GM10266 (cell line): ENCODE measurements at regions not wholly inside any gene's neighbourhood (a gene's known extent, or its start where the extent isn't known, plus 50 kb on each side); places are given as distances from the start of the nearest gene placed in this dataset.
"Not testable (repeated sequence)": the region's sequence is repeated elsewhere in the genome, so short reads cannot be mapped to it uniquely, and the experiment has no call there.

Source experiments
- DNase-seq: peaks from one replicate; pipeline ENCODE4 v3.0.0; 2012; ENCODE audit errors: extremely low spot score
- CTCF ChIP-seq: IDR thresholded peaks from 2 replicates; pipeline ENCODE4 v1.5.1; 2012; ENCODE audit warnings: mild to moderate bottlenecking, low read depth; ENCODE audit not compliant: control insufficient read depth, insufficient read depth; ENCODE audit errors: missing control alignments

DNA sequence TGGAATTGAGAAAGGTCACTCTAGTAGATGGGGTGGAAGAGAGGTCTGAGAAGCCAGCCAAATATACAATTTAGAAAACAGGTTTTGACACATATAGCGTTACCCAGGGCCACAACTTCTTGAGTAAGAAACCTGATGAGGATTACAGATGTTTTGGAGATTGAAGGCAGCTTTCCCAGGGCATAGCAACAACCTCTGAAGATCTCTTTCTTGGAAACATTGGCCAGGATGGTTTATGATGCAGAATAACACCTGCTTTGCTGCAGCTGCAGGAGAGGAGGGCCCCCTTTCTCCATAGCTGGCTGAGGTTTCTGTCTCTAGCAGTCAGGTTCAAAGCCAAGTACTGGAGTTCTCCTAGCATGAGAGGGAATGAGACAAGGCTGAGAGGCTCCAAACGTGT is 75.1 kb upstream of the NUP50 start:
- no peak for TF ChIP-seq CTCF
- DNase-seq, result no peak

DNA sequence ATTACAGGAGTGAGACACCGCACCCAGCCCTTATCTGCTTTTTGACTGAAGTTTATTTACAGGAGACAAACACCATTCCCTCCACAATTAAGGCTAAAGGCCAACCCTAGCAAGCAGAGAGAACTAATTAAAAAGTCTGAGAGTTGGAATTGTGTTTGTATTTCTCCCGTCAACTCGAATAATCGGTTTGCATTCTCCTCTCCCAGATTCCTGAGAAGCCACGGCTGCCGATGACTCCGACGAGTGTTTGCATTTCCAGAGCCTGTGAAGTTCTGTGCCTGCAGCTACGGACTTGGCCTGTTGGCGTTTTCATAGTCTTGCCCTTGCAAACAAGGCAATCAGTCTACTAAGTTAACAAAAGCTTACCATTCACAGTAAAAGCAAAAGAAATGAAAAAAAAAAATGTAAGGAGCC is 73.2 kb upstream of the NUP50 start:
- no peak for TF ChIP-seq CTCF
- DNase-seq, result no peak

DNA sequence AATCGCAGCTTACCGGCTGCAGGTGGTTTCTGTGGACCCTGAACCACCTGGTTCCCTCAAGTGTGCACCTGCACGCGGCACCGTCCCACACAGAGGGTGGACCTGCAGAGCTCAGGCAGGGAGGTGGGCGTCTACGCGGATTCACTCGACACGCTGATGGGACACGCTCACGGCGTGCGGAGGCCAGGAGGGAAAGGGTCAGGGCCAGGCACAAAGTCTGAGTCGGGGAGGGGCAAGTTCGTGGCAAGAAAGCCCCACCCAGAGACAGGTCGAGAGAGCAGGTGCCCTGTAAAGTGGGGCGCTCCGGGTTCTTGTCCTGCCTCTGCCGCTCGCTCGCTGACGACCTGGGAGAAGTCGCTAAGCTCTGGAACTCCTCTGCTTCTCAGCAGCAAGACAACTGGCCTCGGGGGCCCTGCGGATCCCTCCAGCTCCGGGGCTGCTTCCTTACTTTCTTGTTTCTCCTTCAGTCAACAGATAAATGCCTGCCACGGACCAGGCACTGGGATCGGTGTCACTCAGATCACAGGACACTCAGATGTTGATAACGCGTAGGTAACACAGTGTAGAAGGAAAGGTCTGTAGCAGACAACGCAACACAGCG is 72.4 kb upstream of the NUP50 start:
- no peak for TF ChIP-seq CTCF
- DNase-seq, result no peak

GRCh38 chr22:45091875-45092274 is 71.8 kb upstream of the NUP50 start:
- not testable (repeated sequence) for DNase-seq

- DNase-seq, result no peak
- TF ChIP-seq CTCF, result no peak
Observed at GRCh38 chr22:45092644-45093043, 71.1 kb upstream of the NUP50 start.

GRCh38 chr22:45093609-45094008 is 70.1 kb upstream of the NUP50 start:
- DNase-seq, result no peak
- TF ChIP-seq CTCF, result no peak

GRCh38 chr22:45094081-45094720 is 69.5 kb upstream of the NUP50 start:
- TF ChIP-seq CTCF, result no peak
- DNase-seq, result no peak
